ENCODE measurements at regions not wholly inside any gene's neighbourhood (a gene's known extent, or its start where the extent isn't known, plus 50 kb on each side); places are given as distances from the start of the nearest gene placed in this dataset.
"Not testable (repeated sequence)": the region's sequence is repeated elsewhere in the genome, so short reads cannot be mapped to it uniquely, and the experiment has no call there.

DNA sequence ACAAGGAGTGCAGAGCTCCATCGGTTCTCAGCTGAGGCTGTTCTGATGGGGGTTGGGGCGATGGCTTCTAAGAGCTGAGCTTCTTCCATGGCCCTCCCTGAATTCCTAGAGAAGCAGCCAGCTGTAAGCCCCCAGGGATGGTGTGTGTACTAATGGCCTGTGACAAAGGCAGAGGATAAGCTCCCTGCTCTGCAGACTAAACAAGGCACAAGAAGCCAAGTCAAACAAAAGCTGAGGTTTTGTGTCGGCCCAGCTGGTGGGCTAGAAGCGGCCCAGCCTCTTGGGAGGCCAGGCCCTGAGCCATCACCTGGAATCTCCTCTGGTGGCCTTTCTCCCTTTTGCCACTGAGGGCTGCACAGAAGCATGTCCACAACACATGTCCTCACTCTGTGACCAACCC, 75.0 kb upstream of the XPA start:
- no peak for DNase-seq (ENCODE audit: low read depth in 4 of 4, low spot score in 3 of 4)

DNA sequence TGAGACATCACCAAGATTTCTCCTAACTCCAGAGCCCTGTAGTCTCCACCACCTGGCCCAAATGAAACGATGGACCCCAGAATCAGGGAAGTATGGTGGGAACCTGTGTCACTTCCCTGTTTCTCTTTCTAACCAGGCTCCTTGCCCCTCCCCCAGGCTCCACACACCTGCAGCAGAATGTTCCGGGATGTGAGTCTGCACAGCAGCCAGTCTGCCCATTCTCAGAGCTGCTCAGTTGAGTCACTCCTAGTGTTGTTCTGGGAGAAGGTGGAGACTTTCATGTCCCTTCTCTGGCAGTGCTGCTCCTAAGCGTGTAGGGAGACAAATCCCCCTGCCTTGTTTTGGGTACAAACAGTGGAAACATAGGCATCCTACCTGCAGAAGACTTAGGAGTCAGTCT, 76.0 kb upstream of the XPA start:
- DNase-seq (ENCODE audit: low read depth in 4 of 4, low spot score in 3 of 4), result no peak

DNA sequence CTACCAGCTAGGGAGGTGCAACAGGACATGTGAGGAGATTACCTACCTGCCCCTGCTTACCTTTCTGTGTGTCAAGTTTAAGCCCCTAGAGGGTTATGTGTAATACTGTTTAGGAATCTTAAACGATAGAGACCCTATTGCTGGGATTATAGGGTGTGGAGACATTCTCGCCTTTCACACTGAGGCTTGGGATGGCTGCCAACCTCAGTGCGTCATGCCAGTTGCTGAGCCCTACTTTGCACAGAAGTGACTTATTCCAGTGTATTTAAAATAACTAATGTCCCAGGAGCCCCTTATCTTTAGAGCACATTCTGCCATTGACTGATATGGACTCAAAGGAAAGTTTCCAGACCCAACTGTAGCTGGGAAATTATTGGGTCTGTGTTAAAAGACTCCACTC, 76.6 kb upstream of the XPA start:
- DNase-seq (ENCODE audit: low read depth in 4 of 4, low spot score in 3 of 4), result no peak

DNA sequence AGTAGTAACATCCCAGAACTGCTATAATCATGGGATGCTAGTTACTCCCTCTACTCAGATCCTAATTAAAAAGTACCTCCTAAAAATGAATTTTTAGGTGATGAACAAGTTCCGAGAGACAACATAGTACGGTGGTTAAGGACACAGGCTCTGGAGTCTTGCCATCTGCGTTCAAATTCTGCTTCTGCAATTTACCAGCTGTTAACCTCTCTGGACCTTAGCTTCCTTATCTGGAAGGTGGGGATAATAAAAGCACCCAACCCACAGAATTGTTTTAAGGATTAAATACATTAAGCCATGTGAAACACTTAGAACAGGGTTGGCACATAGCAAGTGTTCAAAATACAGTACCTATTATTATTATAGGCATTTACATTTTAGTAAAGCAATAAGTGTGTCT, 77.5 kb upstream of the XPA start:
- DNase-seq (ENCODE audit: low read depth in 4 of 4, low spot score in 3 of 4), result no peak

DNA sequence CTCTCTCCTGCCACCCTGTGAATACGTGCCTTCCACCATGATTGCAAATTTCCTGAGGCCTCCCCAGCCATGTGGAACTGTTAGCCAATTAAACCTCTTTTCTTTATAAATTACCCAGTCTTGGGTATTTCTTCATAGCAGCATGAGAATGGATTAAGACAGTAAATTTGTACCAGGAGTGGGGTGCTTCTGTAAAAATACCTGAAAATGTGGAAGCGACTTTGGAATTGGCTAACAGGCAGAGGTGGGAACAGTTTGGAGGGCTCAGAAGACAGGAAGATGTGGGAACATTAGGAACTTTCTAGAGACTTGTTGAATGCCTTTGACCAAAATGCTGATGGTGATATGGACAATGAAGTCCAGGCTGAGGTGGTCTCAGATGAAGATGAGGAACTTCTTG, 74.3 kb upstream of the FOXE1 start:
- DNase-seq (ENCODE audit: low read depth in 4 of 4, low spot score in 3 of 4), result not testable (repeated sequence)

DNA sequence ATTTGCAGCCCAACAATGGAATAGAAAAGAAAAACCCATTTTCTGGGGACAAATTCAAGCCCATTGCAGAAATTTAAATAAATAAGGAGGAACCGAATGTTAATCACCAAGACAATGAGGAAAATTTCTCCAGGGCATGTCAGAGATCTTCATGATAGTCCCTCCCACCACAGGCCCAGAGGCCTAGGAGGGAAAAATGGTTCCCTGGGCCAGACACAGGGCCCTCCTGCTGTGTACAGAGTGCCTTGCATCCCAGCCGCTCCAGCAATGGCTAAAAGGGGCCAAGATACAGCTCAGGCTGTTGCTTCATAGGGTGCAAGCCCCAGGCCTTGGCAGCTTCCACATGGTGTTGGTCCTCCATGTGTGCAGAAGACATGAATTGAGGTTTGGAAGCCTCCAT, 73.4 kb upstream of the FOXE1 start:
- no peak for DNase-seq (ENCODE audit: low read depth in 4 of 4, low spot score in 3 of 4)

DNA sequence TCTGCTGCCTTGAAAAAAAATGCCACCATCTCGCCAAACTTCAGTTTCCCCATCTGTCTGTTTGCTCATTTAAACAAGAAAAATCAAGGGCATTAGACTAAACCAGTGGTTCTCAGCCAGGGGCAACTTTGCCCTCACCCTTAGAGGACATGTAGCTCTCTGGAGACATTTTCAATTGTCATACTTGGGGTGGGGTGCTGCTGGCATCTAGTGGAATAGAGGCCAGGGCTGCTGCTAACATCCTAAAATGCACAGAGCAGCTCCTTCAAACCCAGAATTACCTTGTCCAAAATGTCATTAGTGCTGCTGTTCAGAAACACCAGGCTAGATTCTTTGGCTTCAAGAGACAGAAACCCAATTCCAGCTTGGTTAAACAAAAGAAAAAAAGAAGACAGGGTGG, 71.1 kb upstream of the FOXE1 start:
- DNase-seq (ENCODE audit: low read depth in 4 of 4, low spot score in 3 of 4), result no peak

DNA sequence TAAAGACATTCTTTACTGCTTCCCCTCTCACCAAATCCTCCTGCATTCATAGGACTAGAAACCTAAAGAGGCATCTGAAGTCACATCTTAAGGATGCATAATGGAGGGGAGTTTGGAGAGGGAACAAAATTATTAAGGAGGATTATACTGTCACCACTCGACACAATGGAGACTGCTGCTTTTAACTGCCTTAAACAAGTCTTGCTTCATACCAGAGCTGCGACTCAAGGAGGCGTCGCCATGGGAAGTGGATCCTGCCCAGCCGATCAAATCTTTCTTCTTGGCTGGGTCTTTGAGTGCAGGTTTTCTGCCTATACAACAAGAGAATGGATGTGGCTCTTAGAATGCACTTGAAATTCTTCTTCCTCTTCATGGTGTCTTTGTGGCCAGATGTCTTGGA, 66.7 kb upstream of the FOXE1 start:
- DNase-seq (ENCODE audit: low read depth in 4 of 4, low spot score in 3 of 4), result no peak

DNA sequence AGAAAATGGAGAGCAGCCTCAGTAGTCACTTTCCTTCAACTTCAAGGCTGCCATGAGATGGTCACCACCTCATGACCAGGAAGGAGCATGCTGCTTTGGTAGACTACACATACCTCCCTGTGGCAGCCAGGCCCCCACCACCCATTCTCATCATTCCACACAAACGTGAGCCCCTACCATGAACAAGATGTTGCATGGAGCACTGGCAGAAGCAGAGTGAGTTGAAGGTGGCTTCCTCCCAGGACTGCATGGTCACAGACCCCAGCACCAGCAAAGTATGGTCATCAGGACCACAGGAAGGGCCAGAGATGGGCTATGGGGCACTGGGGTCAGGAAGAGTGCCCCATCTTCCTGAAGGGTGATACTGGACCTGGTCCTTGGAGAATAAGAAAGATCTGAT, 65.5 kb upstream of the FOXE1 start:
- DNase-seq (ENCODE audit: low read depth in 4 of 4, low spot score in 3 of 4), result no peak

DNA sequence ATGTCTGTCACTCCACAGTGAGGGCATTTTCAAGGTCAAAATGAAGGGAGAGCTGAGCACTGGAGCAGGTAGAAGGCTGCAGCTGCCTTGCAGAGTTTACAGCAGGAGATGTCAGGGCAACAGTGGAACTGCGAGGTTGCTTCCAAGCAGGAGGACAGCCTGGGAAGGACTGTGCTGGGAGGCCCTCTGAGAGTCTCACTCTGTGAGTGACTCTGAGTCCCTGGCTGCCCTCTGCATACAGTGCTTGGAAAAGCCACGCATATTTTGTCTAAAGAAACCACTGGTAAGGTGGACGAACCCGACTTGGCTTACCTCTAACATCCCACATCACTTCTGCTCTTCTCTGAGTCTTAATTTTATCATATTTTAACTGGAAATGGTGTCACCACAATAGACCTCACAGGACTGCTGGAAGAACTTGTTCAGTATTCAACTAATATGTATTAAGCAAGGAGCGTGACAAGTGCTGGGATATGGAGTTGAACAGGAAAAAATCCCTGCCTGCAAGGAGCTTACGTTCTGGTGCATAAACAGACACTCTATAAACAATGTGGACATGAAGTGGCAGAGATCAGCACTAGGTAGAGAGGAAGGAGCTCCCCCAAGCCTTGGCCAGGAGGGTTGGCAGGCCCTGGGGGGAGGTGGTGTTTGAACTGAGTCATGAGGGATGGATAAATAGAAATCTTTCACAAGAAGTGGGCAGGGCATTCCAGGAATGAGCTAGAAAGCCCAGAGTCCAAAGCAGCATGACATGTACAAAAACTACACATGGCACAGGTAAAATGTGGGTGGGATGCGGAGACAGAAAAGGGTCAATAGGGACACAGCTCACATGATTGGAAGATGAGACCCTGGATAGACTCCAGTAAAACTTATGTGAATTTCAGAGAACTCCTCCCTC, 64.0 kb upstream of the FOXE1 start:
- DNase-seq (ENCODE audit: low read depth in 4 of 4, low spot score in 3 of 4), result no peak

DNA sequence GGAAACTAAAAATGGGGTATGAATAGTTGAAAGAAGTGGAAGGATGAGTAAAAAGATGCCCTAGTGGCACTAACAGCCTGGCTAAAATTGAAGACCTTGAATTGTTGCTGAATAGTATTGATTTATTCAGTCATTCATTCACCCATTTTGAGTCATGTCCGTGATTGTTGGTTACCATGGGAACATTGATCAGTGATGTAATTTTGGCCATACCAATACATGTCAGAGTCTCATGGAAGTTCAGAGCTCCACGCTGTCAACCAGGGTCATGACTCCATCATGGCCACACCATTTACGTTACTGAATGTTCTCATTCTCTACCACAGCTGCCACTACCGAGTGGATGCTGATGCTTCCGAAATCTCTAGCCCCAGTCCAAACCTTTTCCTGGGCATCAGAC, 62.5 kb upstream of the FOXE1 start:
- no peak for DNase-seq (ENCODE audit: low read depth in 4 of 4, low spot score in 3 of 4)

DNA sequence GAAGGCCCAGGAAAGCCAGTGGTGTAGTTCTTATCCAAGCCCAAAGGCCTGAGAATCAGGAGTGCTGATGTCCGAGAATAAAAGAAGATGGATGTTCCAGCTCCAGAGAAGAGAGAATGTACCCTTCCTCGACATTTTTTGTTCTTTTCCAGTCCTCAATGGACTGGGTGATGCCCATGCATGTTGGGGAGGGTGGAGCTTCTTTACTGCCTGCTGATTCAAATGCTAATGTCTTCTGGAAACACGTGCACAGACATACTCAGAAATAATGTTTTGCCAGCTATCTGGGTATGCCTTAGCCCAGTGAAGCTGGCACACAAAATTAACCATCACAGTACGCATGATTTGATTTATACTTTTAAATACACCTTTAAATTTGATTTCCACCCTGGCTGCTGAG, 61.5 kb upstream of the FOXE1 start:
- no peak for DNase-seq (ENCODE audit: low read depth in 4 of 4, low spot score in 3 of 4)

DNA sequence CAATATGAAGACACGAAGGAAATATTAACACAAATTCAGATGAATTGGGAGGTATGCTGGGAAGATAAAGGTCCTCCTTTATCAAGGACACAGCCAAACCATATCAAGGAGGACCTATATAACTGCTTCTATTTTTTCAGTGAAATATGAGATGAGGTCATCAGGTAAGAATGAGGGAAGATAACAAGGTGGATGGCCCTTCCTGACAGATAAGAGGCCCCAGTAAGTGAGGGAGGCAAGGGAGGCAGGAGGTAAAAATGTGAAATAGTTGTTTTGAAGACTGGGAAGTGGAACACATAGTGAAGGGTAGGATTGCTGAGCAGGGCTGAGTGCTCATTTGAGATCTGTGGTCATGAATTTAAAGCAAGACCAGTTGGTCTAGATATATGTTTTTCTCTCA, 60.0 kb upstream of the FOXE1 start:
- DNase-seq (ENCODE audit: low read depth in 4 of 4, low spot score in 3 of 4), result no peak

DNA sequence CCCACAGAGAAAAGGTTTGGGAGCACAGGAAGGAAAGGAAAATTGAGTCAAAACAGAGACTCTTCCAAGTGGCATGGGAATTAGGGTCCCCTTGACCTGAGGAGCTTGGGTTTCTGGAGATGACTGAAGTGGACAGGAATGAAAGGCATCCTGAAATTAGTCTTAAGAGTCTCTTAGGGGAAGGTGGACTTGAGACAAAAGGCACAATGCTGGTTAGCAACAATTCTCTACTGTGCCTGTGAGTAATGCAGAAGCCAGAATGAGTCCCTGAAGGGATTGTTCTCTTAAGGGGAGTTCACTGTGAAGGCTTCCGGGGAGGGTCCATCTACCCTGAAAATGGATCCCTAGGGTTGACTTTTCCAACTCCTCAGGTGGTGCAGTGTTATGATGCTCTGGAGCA, 58.4 kb upstream of the FOXE1 start:
- no peak for DNase-seq (ENCODE audit: low read depth in 4 of 4, low spot score in 3 of 4)

DNA sequence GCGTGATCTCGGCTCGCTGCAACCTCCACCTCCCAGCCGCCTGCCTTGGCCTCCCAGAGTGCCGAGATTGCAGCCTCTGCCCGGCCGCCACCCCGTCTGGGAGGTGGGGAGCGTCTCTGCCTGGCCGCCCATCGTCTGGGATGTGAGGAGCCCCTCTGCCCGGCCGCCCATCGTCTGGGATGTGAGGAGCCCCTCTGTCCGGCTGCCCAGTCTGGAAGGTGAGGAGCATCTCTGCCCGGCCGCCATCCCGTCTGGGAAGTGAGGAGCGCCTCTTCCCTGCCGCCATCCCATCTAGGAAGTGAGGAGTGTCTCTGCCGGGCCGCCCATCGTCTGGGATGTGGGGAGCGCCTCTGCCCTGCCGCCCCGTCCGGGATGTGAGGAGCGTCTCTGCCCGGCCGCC, 56.9 kb upstream of the FOXE1 start:
- DNase-seq (ENCODE audit: low read depth in 4 of 4, low spot score in 3 of 4), result not testable (repeated sequence)

DNA sequence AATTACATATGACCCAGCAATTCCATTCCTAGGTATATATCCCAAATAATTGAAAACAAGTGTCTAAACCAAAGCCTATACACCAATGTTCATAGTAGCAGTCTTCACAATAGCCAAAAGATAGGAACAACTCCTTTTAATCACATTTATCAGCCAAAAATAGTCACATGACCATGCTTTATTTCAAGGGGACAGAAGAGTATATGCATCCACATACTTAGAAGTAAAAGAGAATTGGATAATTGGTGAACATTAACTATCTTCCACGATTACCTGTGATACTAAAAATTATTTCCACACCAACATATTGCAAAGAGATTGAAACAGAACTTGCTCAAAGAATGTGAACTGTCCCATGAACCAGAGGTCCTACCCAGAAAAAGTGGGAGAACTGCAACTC, 51.8 kb upstream of the FOXE1 start:
- no peak for DNase-seq (ENCODE audit: low read depth in 4 of 4, low spot score in 3 of 4)

DNA sequence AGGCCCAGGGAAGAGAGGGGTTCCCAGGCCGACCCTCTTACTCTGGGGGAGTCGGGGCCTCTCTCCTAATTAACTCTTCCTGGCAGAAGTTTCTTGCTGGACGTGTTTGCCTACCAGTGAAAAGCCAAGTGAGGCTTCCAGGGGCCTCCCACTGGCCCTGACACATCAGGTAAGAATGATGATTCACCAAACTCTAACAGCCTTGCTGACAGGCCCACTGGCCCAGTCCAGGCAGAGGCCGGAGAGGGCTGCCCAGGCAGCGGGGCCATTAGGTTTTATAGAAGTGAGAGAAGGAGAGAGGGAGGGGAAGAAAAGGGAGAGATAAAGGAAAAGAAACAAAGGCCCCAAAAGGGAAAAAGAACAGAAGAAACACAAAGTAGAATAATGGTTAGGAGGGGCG, 50.8 kb upstream of the FOXE1 start:
- DNase-seq (ENCODE audit: low read depth in 4 of 4, low spot score in 3 of 4), result no peak

DNA sequence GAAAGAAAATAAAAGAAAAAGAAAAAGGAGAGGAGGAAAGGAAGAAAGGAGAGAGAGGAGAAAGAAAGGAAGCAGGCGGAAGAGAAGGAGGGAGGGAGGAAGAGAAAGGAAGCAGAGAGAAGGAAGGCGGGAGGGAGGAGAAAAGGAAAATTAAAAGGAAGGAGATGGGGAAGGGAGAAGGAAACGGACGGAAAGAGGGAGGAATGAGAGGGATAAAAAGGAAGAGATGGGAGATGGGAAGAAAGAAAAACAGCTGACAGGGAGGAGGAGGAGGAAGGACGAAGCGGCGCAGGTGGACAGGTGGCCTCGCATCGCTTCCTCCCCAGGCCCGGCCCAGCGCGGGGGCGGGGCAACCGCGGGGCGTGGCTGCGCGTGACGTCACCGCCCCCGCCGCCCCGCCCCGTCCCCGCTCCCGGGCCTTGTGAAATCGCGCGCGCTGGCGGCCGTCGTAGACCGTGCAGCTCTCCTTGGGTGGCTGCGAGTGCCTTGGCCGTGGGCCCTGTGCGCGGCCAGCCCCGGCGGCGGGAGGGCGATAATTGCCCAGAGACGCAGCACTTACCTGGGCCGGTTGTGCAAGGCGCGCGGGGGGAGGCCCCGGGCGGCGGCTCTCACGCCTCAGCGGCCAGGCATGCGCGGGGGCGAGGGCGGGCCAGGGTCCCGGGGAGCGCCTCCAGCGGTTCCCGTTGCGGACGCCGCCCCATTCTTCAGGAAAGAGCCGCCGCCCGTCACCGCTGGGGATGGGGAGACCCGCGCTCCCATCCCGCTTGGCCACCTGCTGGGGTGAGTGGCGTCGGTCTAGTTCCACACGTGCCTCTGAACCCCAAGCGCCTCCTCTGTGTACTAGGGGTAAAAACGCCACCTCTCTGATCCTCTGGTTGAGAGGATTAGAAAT, 49.6 kb upstream of the FOXE1 start:
- peak; percentile 27 to 49 (median 40) for DNase-seq (ENCODE audit: low read depth in 4 of 4, low spot score in 3 of 4)

All from left renal pelvis (tissue), 4 donors.